ENCODE measurements at regions not wholly inside any gene's neighbourhood (a gene's known extent, or its start where the extent isn't known, plus 50 kb on each side); places are given as distances from the start of the nearest gene placed in this dataset.
"Not testable (repeated sequence)": the region's sequence is repeated elsewhere in the genome, so short reads cannot be mapped to it uniquely, and the experiment has no call there.

DNA sequence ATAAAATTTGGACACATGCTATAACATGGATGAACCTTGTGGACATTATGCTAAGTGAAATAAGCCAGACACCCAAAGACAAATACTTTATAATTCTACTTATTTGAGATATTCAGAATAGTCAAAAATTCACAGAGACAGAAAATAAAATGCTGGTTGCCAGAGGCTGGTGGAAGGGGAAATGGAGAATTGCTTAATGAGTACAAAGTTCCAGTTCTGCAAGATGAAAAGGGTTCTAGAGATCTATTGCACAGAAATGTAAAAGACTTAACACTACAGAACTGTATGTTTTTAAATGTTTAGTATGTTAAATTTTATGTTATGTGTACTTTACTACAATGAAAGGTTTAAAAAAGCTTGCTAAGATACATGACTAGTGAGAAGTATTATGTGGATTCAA lies 344.8 kb downstream of the CNTN3 start:
- Histone ChIP-seq H3K4me3 (ENCODE audit: low read length) (no peak overlapping the region), H3K36me3 (ENCODE audit: insufficient read depth, low read length) (no peaks in the 10 kb centered on the region), H3K4me1 (ENCODE audit: insufficient read depth, low read length) (no peaks in the 10 kb centered on the region), H3K27me3 (ENCODE audit: insufficient read depth, low read length) (no peaks in the 10 kb centered on the region), H3K9me3 (ENCODE audit: low read length) (no peaks in the 10 kb centered on the region), H2AFZ (ENCODE audit: low read depth, low read length) (no peak overlapping the region)

GRCh38 chr3:74268753-74269152 lies 345.7 kb downstream of the CNTN3 start:
- Histone ChIP-seq H3K4me1 (ENCODE audit: insufficient read depth, low read length) (no peaks in the 10 kb centered on the region), H3K9me3 (ENCODE audit: low read length) (no peaks in the 10 kb centered on the region), H2AFZ (ENCODE audit: low read depth, low read length) (no peak overlapping the region), H3K4me3 (ENCODE audit: low read length) (no peak overlapping the region), H3K27me3 (ENCODE audit: insufficient read depth, low read length) (no peaks in the 10 kb centered on the region), H3K36me3 (ENCODE audit: insufficient read depth, low read length) (no peaks in the 10 kb centered on the region)

GRCh38 chr3:74267588-74268184 lies 346.8 kb downstream of the CNTN3 start:
- Histone ChIP-seq H3K36me3 (ENCODE audit: insufficient read depth, low read length) (no peaks in the 10 kb centered on the region), H3K9me3 (ENCODE audit: low read length) (no peaks in the 10 kb centered on the region), H3K4me1 (ENCODE audit: insufficient read depth, low read length) (no peaks in the 10 kb centered on the region), H3K27me3 (ENCODE audit: insufficient read depth, low read length) (no peaks in the 10 kb centered on the region), H2AFZ (ENCODE audit: low read depth, low read length) (no peak overlapping the region), H3K4me3 (ENCODE audit: low read length) (no peak overlapping the region)

GRCh38 chr3:74267131-74267530 lies 347.3 kb downstream of the CNTN3 start:
- Histone ChIP-seq H3K9me3 (ENCODE audit: low read length) (no peaks in the 10 kb centered on the region), H3K36me3 (ENCODE audit: insufficient read depth, low read length) (no peaks in the 10 kb centered on the region), H3K27me3 (ENCODE audit: insufficient read depth, low read length) (no peaks in the 10 kb centered on the region), H2AFZ (ENCODE audit: low read depth, low read length) (no peak overlapping the region), H3K4me3 (ENCODE audit: low read length) (no peak overlapping the region), H3K4me1 (ENCODE audit: insufficient read depth, low read length) (no peaks in the 10 kb centered on the region)

- Histone ChIP-seq H3K9me3 (ENCODE audit: low read length) (no peaks in the 10 kb centered on the region), H3K4me3 (ENCODE audit: low read length) (no peak overlapping the region), H3K27me3 (ENCODE audit: insufficient read depth, low read length) (no peaks in the 10 kb centered on the region), H3K36me3 (ENCODE audit: insufficient read depth, low read length) (no peaks in the 10 kb centered on the region), H3K4me1 (ENCODE audit: insufficient read depth, low read length) (no peaks in the 10 kb centered on the region), H2AFZ (ENCODE audit: low read depth, low read length) (no peak overlapping the region)
Measured at GRCh38 chr3:74265069-74265468, 349.4 kb downstream of the CNTN3 start.

DNA sequence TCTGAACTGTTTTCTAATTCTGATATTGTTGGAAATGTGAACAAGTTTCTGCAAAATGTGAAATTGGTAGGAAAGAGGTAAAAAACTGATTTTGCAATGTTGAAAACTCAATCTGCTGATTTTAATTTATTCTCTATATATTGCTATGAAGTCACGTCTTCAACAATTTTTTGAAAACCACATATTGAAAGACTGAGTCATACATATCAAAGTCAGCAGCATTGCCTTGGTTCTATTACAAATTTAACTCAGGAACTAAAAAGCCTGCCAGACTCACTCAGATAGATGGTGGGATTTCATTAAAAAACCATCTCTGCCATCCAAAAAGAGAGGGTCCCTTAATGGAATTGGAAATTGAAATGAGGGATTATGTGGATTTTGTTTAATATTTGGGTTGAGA lies 351.4 kb downstream of the CNTN3 start:
- H3K36me3 ChIP-seq (ENCODE audit: insufficient read depth, low read length): no peaks in the 10 kb centered on the region
- H3K27me3 ChIP-seq (ENCODE audit: insufficient read depth, low read length): no peaks in the 10 kb centered on the region
- H3K4me3 ChIP-seq (ENCODE audit: low read length): no peak overlapping the region
- H3K9me3 ChIP-seq (ENCODE audit: low read length): no peaks in the 10 kb centered on the region
- H3K4me1 ChIP-seq (ENCODE audit: insufficient read depth, low read length): no peaks in the 10 kb centered on the region
- no peak overlapping the region for H2AFZ ChIP-seq (ENCODE audit: low read depth, low read length)

DNA sequence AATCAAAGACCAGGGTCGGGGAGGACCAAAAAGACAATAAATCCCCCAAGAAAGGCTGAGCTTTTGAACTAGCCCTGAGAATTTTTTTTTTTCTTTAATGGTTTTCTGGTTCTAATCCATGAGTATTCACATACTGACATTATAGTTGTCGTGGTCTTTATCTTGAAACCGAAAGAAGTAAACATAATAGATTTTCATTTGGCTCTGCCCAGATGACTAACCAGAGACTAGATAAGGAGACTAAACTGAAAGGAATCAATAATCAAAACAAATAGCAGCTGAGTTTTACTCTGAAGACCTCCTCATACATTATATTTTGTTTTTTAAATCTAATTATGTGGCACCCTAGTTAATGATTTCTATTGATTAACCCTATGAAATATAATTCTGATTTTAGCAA lies 381.4 kb downstream of the CNTN3 start:
- no peak overlapping the region for H2AFZ ChIP-seq (ENCODE audit: low read depth, low read length)
- peaks cover 2% of the 10 kb centered on the region for H3K9me3 ChIP-seq (ENCODE audit: low read length)
- H3K36me3 ChIP-seq (ENCODE audit: insufficient read depth, low read length): no peaks in the 10 kb centered on the region
- H3K4me3 ChIP-seq (ENCODE audit: low read length): no peak overlapping the region
- H3K27me3 ChIP-seq (ENCODE audit: insufficient read depth, low read length): no peaks in the 10 kb centered on the region
- no peaks in the 10 kb centered on the region for H3K4me1 ChIP-seq (ENCODE audit: insufficient read depth, low read length)

GRCh38 chr3:74217467-74217866 lies 397.0 kb downstream of the CNTN3 start:
- no peak overlapping the region for H3K4me3 ChIP-seq (ENCODE audit: low read length)
- no peaks in the 10 kb centered on the region for H3K9me3 ChIP-seq (ENCODE audit: low read length)
- H2AFZ ChIP-seq (ENCODE audit: low read depth, low read length): no peak overlapping the region

DNA sequence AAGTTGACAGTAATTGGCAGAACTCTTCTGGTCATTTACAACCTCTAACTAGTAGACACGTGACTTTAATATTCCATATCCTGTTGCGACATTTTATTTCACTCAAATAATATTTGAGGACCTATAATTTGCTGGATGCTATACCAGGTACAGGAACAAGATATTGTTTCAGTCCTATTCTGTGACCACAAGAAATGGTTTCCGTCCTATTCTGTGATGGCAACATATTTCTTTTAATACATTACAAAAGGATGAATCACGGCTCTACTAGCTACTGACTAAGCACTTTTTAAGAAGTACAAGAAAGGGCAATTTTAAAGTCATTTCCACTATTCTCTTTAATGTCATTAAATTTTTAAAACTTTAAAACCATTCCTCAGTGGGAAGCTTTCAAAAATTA lies 400.2 kb downstream of the CNTN3 start:
- Histone ChIP-seq H3K36me3 (ENCODE audit: insufficient read depth, low read length) (no peaks in the 10 kb centered on the region), H3K4me1 (ENCODE audit: insufficient read depth, low read length) (no peaks in the 10 kb centered on the region), H2AFZ (ENCODE audit: low read depth, low read length) (no peak overlapping the region), H3K27me3 (ENCODE audit: insufficient read depth, low read length) (no peaks in the 10 kb centered on the region), H3K4me3 (ENCODE audit: low read length) (no peak overlapping the region), H3K9me3 (ENCODE audit: low read length) (no peaks in the 10 kb centered on the region)

More at GRCh38 chr3:74217467-74217866, 397.0 kb downstream of the CNTN3 start:
- Histone ChIP-seq H3K27me3 (ENCODE audit: insufficient read depth, low read length) (no peaks in the 10 kb centered on the region), H3K36me3 (ENCODE audit: insufficient read depth, low read length) (no peaks in the 10 kb centered on the region), H3K4me1 (ENCODE audit: insufficient read depth, low read length) (no peaks in the 10 kb centered on the region)

DNA sequence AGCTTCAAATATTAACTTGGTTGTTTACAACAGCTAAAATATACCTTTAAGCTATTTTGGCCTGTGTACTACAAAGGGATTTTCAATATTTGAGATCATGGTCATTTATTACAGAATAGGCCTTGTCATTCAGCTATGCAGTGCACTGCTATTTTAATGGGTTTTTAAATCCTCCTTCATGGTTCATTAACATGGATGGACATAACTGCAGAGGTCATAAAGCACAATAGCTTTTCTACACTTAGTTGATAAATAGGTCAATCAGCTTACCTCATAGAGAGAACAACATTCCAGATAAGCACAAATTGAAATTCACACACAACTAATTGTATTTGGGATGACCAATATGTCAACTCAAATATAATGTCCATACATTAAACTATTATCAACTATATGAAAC lies 403.7 kb downstream of the CNTN3 start:
- H3K9me3 ChIP-seq (ENCODE audit: low read length): no peaks in the 10 kb centered on the region
- no peak overlapping the region for H3K4me3 ChIP-seq (ENCODE audit: low read length)
- no peaks in the 10 kb centered on the region for H3K27me3 ChIP-seq (ENCODE audit: insufficient read depth, low read length)
- H2AFZ ChIP-seq (ENCODE audit: low read depth, low read length): no peak overlapping the region
- no peaks in the 10 kb centered on the region for H3K4me1 ChIP-seq (ENCODE audit: insufficient read depth, low read length)
- H3K36me3 ChIP-seq (ENCODE audit: insufficient read depth, low read length): no peaks in the 10 kb centered on the region

DNA sequence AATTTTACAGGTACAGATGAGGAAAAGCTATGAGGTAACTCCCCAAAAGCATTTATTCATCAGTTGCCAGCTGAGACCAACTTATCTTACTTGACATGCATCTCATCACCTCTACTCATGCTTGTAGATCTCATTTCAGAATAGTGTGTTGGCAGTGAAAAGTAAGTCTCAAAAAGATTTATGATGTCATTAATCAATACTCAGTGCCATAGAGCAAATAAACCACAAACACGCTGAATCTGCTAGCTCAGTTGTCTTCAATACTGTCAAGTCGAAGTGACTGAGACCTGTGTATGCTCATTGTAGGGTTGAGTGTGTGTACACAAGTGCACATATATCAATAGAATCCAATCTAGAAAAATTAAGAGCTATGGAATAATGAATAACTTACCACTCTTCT lies 413.5 kb downstream of the CNTN3 start:
- Histone ChIP-seq H3K4me1 (ENCODE audit: insufficient read depth, low read length) (no peaks in the 10 kb centered on the region), H3K27me3 (ENCODE audit: insufficient read depth, low read length) (no peaks in the 10 kb centered on the region), H2AFZ (ENCODE audit: low read depth, low read length) (no peak overlapping the region), H3K9me3 (ENCODE audit: low read length) (no peaks in the 10 kb centered on the region), H3K4me3 (ENCODE audit: low read length) (no peak overlapping the region), H3K36me3 (ENCODE audit: insufficient read depth, low read length) (no peaks in the 10 kb centered on the region)

DNA sequence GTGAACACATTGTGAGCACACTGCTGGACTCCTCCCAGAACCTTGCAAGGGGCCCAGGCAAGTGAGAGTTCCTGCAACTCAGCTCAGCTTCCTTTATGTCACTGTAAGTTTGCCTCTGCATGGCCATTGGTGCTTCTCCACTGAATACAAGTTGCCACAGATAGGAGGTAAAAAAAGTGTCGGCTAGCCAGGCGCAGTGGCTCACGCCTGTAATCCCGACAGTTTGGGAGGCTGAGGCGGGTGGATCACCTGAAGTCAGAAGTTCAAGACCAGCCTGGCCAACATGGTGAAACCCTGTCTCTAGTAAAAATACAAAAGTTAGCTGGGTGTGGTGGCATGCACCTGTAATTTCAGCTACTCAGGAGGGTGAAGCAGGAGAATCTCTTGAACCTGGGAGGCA lies 435.8 kb downstream of the CNTN3 start:
- not testable (repeated sequence) for H3K27me3 ChIP-seq (ENCODE audit: insufficient read depth, low read length); H2AFZ ChIP-seq (ENCODE audit: low read depth, low read length); H3K36me3 ChIP-seq (ENCODE audit: insufficient read depth, low read length); H3K9me3 ChIP-seq (ENCODE audit: low read length); H3K4me1 ChIP-seq (ENCODE audit: insufficient read depth, low read length); H3K4me3 ChIP-seq (ENCODE audit: low read length)

DNA sequence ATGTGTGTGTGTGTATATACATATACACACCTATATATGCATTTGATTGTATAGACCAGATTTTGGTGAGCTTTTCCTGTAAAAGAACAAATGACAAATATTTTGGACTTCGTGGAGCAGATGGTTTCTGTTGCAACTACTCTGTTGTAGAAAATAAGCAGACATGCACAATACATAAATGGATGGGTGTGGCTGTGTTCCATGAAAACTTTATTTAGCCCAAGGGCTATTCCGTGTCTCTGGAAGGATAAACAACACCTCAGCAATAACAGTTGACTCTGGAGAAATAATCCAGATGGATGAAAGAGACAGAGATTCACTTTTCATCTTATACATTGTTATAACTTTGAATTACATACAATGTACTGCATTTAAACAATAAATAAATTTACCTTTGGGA lies 441.4 kb downstream of the CNTN3 start:
- Histone ChIP-seq H3K4me3 (ENCODE audit: low read length) (no peak overlapping the region), H3K4me1 (ENCODE audit: insufficient read depth, low read length) (no peaks in the 10 kb centered on the region), H2AFZ (ENCODE audit: low read depth, low read length) (no peak overlapping the region), H3K36me3 (ENCODE audit: insufficient read depth, low read length) (no peaks in the 10 kb centered on the region), H3K9me3 (ENCODE audit: low read length) (no peaks in the 10 kb centered on the region), H3K27me3 (ENCODE audit: insufficient read depth, low read length) (no peaks in the 10 kb centered on the region)

DNA sequence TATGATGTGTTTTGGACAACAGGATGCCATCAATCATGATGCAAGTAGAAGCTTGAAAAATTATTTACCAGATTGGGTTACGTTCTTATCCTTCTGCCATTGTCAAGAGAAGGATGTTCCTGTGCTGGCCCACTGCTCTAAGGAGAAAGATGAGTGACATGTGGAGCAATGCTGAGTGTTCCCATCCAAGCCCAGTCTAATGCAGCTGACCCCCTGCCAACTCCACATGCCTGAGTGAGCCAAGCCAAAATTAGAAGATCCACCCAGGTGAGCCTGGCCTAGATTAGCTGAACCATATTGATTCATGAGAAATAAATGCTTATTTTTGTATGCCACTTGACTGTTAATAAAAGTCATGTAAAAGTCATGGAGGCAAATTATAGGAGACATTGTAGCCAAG lies 446.5 kb downstream of the CNTN3 start:
- Histone ChIP-seq H3K36me3 (ENCODE audit: insufficient read depth, low read length) (no peaks in the 10 kb centered on the region), H2AFZ (ENCODE audit: low read depth, low read length) (no peak overlapping the region), H3K27me3 (ENCODE audit: insufficient read depth, low read length) (no peaks in the 10 kb centered on the region), H3K4me3 (ENCODE audit: low read length) (no peak overlapping the region), H3K4me1 (ENCODE audit: insufficient read depth, low read length) (no peaks in the 10 kb centered on the region), H3K9me3 (ENCODE audit: low read length) (no peaks in the 10 kb centered on the region)

Measured in neuron (in vitro differentiated cells).